H9 (cell line): ENCODE measurements at regions not wholly inside any gene's neighbourhood (a gene's known extent, or its start where the extent isn't known, plus 50 kb on each side); places are given as distances from the start of the nearest gene placed in this dataset.

Experiments used
- DNase-seq: peaks from one replicate; pipeline ENCODE4 v3.0.0-alpha.2; 2017
- H2AFZ ChIP-seq: one replicate; pipeline ENCODE4 v1.6.1; 2013; ENCODE audit warnings: mild to moderate bottlenecking, low read length, control low read depth, moderate library complexity
- H2AK5ac ChIP-seq: 2 replicates; pipeline ENCODE4 v1.6.1; 2013; ENCODE audit warnings: low read length, control low read depth, mixed read lengths; ENCODE audit not compliant: insufficient read length
- H2BK120ac ChIP-seq: one replicate; pipeline ENCODE4 v1.6.1; 2013; ENCODE audit warnings: low read depth, mild to moderate bottlenecking, low read length, control low read depth, inconsistent platforms; ENCODE audit not compliant: poor library complexity, severe bottlenecking
- H2BK12ac ChIP-seq: 2 replicates; pipeline ENCODE4 v1.6.1; 2013; ENCODE audit warnings: low read length, control low read depth, mixed read lengths, low read depth; ENCODE audit not compliant: insufficient read length
- H2BK15ac ChIP-seq: 2 replicates; pipeline ENCODE4 v1.6.1; 2013; ENCODE audit warnings: low read depth, low read length, control low read depth
- H2BK20ac ChIP-seq: one replicate; pipeline ENCODE4 v1.6.1; 2013; ENCODE audit warnings: low read depth, mild to moderate bottlenecking, low read length, control low read depth, inconsistent platforms; ENCODE audit not compliant: poor library complexity, severe bottlenecking
- H2BK5ac ChIP-seq: 2 replicates; pipeline ENCODE4 v1.6.1; 2013; ENCODE audit warnings: low read length, control low read depth, mixed read lengths; ENCODE audit not compliant: insufficient read length
- H3K14ac ChIP-seq: 2 replicates; pipeline ENCODE4 v1.6.1; 2013; ENCODE audit warnings: low read length, control low read depth; ENCODE audit not compliant: insufficient read depth
- H3K18ac ChIP-seq: 2 replicates; pipeline ENCODE4 v1.6.1; 2013; ENCODE audit warnings: low read depth, mild to moderate bottlenecking, mixed read lengths, low read length, control low read depth; ENCODE audit not compliant: insufficient read length
- H3K23ac ChIP-seq: 2 replicates; pipeline ENCODE4 v1.6.1; 2013; ENCODE audit warnings: low read length, control low read depth, mixed read lengths, low read depth; ENCODE audit not compliant: insufficient read length
- H3K23me2 ChIP-seq: 2 replicates; pipeline ENCODE4 v1.6.1; 2013; ENCODE audit warnings: low read depth, mild to moderate bottlenecking, mixed read lengths, low read length, control low read depth; ENCODE audit not compliant: insufficient read length, poor library complexity, severe bottlenecking
- H3K27ac ChIP-seq: 2 replicates; pipeline ENCODE4 v1.5.1; 2013; ENCODE audit warnings: low read length, control low read depth, mixed read lengths, low read depth; ENCODE audit not compliant: insufficient read length
- H3K27me3 ChIP-seq: 2 replicates; pipeline ENCODE4 v1.6.1; 2013; ENCODE audit warnings: low read length, control low read depth, inconsistent platforms; ENCODE audit not compliant: insufficient read depth
- H3K4ac ChIP-seq: 2 replicates; pipeline ENCODE4 v1.6.1; 2013; ENCODE audit warnings: low read depth, mild to moderate bottlenecking, control low read depth, inconsistent platforms, low read length, moderate library complexity
- H3K4me1 ChIP-seq: 2 replicates; pipeline ENCODE4 v1.6.1; 2013; ENCODE audit warnings: low read length, control low read depth, inconsistent platforms; ENCODE audit not compliant: insufficient read depth
- H3K4me2 ChIP-seq: 2 replicates; pipeline ENCODE4 v1.6.1; 2013; ENCODE audit warnings: low read length, control low read depth, mixed read lengths; ENCODE audit not compliant: insufficient read length, insufficient read depth
- H3K56ac ChIP-seq: 2 replicates; pipeline ENCODE4 v1.6.1; 2013; ENCODE audit warnings: low read depth, mild to moderate bottlenecking, mixed read lengths, low read length, control low read depth; ENCODE audit not compliant: insufficient read length
- H3K79me1 ChIP-seq: 2 replicates; pipeline ENCODE4 v1.6.1; 2013; ENCODE audit warnings: low read depth, mild to moderate bottlenecking, moderate library complexity, low read length, control low read depth, inconsistent platforms; ENCODE audit not compliant: insufficient read depth, poor library complexity, severe bottlenecking
- H3K79me2 ChIP-seq: 2 replicates; pipeline ENCODE4 v1.6.1; 2013; ENCODE audit warnings: low read length, control low read depth, inconsistent platforms; ENCODE audit not compliant: insufficient read depth
- H3K9ac ChIP-seq: 2 replicates; pipeline ENCODE4 v1.6.1; 2013; ENCODE audit warnings: low read length, control low read depth, mixed read lengths; ENCODE audit not compliant: insufficient read length; ENCODE audit errors: extremely low read depth
- H3K9me3 ChIP-seq: one replicate; pipeline ENCODE4 v1.6.1; 2013; ENCODE audit warnings: low read depth, low read length, inconsistent platforms; ENCODE audit not compliant: control insufficient read depth
- H3T11ph ChIP-seq: one replicate; pipeline ENCODE4 v1.6.1; 2013; ENCODE audit warnings: mild to moderate bottlenecking, low read length, control low read depth, inconsistent platforms
- H4K20me1 ChIP-seq: one replicate; pipeline ENCODE4 v1.6.1; 2013; ENCODE audit not compliant: control insufficient read depth, insufficient read length, insufficient read depth
- H4K5ac ChIP-seq: 2 replicates; pipeline ENCODE4 v1.6.1; 2013; ENCODE audit warnings: low read depth, mild to moderate bottlenecking, mixed read lengths, low read length, control low read depth; ENCODE audit not compliant: insufficient read length
- H4K8ac ChIP-seq: replicated peaks from 2 replicates; pipeline ENCODE4 v1.6.1; 2013; ENCODE audit warnings: low read length, control low read depth, mixed read lengths, low read depth; ENCODE audit not compliant: insufficient read length
- H4K91ac ChIP-seq: 2 replicates; pipeline ENCODE4 v1.6.1; 2013; ENCODE audit warnings: low read depth, mild to moderate bottlenecking, moderate library complexity, mixed read lengths, low read length, control low read depth; ENCODE audit not compliant: insufficient read length
- H3K27ac Mint-ChIP-seq, 3 experiments: 2 replicates in 2 of 3; 3 replicates in 1 of 3; pipeline ENCODE4 v1.8.0; 2020 to 2021; ENCODE audit warnings: mixed read lengths in 3 of 3, mild to moderate bottlenecking in 1 of 3, moderate library complexity in 1 of 3
- H3K27me3 Mint-ChIP-seq: 2 replicates; pipeline ENCODE4 v1.8.0; 2021; ENCODE audit warnings: low read depth, mild to moderate bottlenecking, moderate library complexity, mixed read lengths
- H3K36me3 Mint-ChIP-seq, 3 experiments: 2 replicates in 2 of 3; 3 replicates in 1 of 3; pipeline ENCODE4 v1.8.0; 2020 to 2021; ENCODE audit warnings: low read depth in 3 of 3, mixed read lengths in 3 of 3; ENCODE audit not compliant: insufficient read depth in 1 of 3
- H3K4me1 Mint-ChIP-seq, 2 experiments: 2 replicates each; pipeline ENCODE4 v1.8.0; 2020; ENCODE audit warnings: mixed read lengths in 2 of 2
- H3K4me3 Mint-ChIP-seq, 2 experiments: 2 replicates in 1 of 2; 3 replicates in 1 of 2; pipeline ENCODE4 v1.8.0; 2020 to 2021; ENCODE audit warnings: mild to moderate bottlenecking in 2 of 2, mixed read lengths in 2 of 2, moderate library complexity in 1 of 2
- H3K9me3 Mint-ChIP-seq, 2 experiments: 2 replicates in 1 of 2; 3 replicates in 1 of 2; pipeline ENCODE4 v1.8.0; 2020; ENCODE audit warnings: mild to moderate bottlenecking in 2 of 2, mixed read lengths in 2 of 2, moderate library complexity in 1 of 2
- CTCF ChIP-seq: fragments of 200-600 bp; sonication (generic); conservative IDR thresholded peaks from 3 replicates; pipeline ENCODE4 v1.8.0; 2021; ENCODE audit warnings: antibody characterized with exemption, mild to moderate bottlenecking
- WGBS: extraction: QIAGEN DNeasy Blood & Tissue Kit; methylation state at CpG from one replicate; pipeline ENCODE4 v1.1.7; 2013; ENCODE audit warnings: missing lambda C conversion rate, low lambda C conversion rate, mixed read lengths; ENCODE audit not compliant: insufficient read length; ENCODE audit errors: extremely low coverage; 5-methylcytosine and 5-hydroxymethylcytosine counted together

DNA sequence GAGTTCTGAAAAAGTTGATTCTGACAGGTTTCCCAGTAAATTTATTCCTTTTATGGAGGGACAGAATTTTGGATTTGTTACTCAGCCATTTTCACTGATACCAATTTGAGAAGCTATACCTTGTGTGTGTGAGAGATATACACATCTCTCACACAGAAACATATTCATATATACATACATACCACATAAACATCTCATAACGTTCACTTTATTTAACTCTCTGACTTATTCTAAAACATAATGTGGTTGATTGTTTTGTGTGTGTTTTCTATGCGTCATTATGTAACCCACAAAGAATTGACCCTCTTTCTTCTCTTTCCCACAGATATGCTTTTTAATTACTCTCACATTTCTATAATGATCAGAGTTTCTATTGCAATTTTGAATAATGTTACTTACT lies 570.8 kb upstream of the TLE4 start:
- no peaks in the 10 kb centered on the region for H3K36me3 Mint-ChIP-seq
- 100% methylated on average over 1 of the region's 2 CpGs for WGBS
- Histone ChIP-seq H2AFZ (no peak overlapping the region), H4K8ac (no peak overlapping the region), H3K4me1 (no peaks in the 10 kb centered on the region), H3K4me2 (no peak overlapping the region), H3K79me2 (no peaks in the 10 kb centered on the region), H3K18ac (no peak overlapping the region), H3T11ph (no peak overlapping the region), H3K79me1 (no peaks in the 10 kb centered on the region), H2BK12ac (no peak overlapping the region), H3K56ac (no peak overlapping the region), H3K23ac (no peak overlapping the region), H2BK15ac (no peak overlapping the region), H4K5ac (no peak overlapping the region), H3K23me2 (no peaks in the 10 kb centered on the region), H2BK120ac (no peak overlapping the region), H2BK5ac (no peak overlapping the region), H3K4ac (no peak overlapping the region), H3K14ac (no peak overlapping the region), H2AK5ac (no peak overlapping the region), H4K91ac (no peak overlapping the region), H2BK20ac (no peak overlapping the region), H3K9ac (no peak overlapping the region), H3K27ac (no peak overlapping the region), H4K20me1 (no peaks in the 10 kb centered on the region), H3K27me3 (no peaks in the 10 kb centered on the region), H3K9me3 (no peaks in the 10 kb centered on the region)
- H3K27me3 Mint-ChIP-seq = no peaks in the 10 kb centered on the region
- no peak overlapping the region for H3K27ac Mint-ChIP-seq
- H3K9me3 Mint-ChIP-seq = no peaks in the 10 kb centered on the region
- no peak overlapping the region for H3K4me3 Mint-ChIP-seq
- H3K4me1 Mint-ChIP-seq = peaks cover 0 to 5% of the 10 kb centered on the region in 2 experiments; a peak in 2 of 4 replicates
- no peak for TF ChIP-seq CTCF
- no peak for DNase-seq
